Fibroblast of mammary gland (primary cell): ENCODE measurements at regions not wholly inside any gene's neighbourhood (a gene's known extent, or its start where the extent isn't known, plus 50 kb on each side); places are given as distances from the start of the nearest gene placed in this dataset.
A peak's percentile ranks its signal among the peaks of the same experiment; 100 is the strongest.

ENCODE experiments used
- DNase-seq: peaks from one replicate; pipeline ENCODE4 v3.0.0-alpha.2; 2010; ENCODE audit warnings: low read depth
- H3K4me3 ChIP-seq: 2 replicates; pipeline ENCODE4 v1.5.1; 2011; ENCODE audit warnings: low read depth, mild to moderate bottlenecking, low read length, moderate library complexity; ENCODE audit not compliant: control insufficient read depth
- TF ChIP-seq, protein P1 (sequence below): conservative IDR thresholded peaks from 2 replicates; pipeline ENCODE4 v1.5.1; 2011; ENCODE audit warnings: low read depth, low read length, inconsistent platforms; ENCODE audit not compliant: control insufficient read depth, insufficient read depth

DNA sequence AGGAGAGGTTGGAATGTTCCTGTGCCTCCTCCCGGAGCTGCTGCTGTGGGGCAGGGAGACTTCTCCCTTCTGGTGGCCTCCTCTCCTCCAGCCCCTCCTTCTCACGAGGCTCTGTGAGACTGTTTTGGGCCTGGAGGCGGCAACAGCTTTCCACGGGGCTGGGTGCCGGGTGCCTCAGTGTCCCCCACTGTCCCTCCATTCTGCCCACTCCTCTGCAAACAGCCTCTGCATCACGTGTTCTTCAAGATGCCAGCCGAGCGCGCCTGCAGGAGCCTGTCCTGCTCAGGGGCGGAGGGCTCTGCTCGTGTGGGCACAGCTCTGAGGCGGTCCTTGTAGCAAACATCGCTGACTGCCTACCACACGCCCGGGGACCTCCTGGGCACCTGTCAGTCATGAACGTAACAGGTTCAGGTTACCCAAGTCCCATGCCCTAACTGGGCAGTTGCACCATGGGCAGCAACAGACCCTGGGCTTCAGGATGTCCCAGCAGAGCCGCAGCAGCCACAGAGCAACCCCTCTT lies 70.8 kb downstream of the RRM2 start:
- DNase-seq = no peak
- TF ChIP-seq, protein P1, sequence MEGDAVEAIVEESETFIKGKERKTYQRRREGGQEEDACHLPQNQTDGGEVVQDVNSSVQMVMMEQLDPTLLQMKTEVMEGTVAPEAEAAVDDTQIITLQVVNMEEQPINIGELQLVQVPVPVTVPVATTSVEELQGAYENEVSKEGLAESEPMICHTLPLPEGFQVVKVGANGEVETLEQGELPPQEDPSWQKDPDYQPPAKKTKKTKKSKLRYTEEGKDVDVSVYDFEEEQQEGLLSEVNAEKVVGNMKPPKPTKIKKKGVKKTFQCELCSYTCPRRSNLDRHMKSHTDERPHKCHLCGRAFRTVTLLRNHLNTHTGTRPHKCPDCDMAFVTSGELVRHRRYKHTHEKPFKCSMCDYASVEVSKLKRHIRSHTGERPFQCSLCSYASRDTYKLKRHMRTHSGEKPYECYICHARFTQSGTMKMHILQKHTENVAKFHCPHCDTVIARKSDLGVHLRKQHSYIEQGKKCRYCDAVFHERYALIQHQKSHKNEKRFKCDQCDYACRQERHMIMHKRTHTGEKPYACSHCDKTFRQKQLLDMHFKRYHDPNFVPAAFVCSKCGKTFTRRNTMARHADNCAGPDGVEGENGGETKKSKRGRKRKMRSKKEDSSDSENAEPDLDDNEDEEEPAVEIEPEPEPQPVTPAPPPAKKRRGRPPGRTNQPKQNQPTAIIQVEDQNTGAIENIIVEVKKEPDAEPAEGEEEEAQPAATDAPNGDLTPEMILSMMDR = no peak
- H3K4me3 ChIP-seq = no peak overlapping the region

DNA sequence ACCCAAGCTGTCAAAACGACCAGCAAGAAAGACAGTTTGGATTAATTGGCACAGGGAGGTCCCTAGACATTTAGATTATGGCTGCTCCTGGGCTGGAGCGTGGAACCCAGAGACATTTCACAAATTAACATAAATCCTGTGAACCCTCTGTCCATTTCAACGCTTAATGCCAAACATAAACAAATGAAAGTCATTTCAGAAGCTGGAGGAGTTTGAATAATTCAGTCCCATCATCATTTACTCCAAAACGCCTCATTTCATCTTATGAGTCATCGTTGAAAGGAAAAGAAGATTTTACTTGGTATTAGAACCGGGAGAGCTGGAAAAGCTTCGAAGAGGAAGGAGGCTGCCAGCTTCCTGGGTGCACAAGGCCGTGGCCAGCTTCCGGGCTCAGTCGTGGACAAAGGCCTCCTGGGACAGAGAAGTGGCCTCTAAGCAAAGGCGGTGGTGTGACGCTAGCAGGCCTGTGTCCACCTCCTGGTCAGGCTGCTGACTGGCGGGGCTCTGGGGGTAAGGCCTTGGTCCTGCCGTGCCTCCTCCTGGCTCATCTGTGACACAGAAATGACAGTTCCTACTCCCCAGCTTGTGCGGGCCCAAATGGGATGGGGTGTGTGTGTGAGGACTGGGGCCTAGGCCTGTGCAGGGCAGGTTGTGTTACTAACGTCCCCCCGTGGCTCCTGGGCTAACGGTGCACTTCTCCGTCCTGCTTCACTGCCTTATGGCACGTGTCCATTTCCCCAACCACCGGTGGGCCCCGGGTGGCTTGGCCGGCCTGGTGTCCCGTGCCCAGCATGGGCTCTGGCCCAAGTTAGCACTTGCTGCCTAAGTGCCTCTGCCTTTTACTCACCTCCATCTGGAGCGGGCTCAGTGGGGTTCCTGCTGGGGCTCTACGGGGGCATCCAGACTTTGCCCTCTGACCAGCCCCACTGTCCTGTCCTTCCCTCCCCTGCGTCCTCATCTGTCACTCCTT lies 71.6 kb downstream of the RRM2 start:
- TF ChIP-seq, protein P1 = no peak
- DNase-seq = peak; percentile 59
- no peak overlapping the region for H3K4me3 ChIP-seq

DNA sequence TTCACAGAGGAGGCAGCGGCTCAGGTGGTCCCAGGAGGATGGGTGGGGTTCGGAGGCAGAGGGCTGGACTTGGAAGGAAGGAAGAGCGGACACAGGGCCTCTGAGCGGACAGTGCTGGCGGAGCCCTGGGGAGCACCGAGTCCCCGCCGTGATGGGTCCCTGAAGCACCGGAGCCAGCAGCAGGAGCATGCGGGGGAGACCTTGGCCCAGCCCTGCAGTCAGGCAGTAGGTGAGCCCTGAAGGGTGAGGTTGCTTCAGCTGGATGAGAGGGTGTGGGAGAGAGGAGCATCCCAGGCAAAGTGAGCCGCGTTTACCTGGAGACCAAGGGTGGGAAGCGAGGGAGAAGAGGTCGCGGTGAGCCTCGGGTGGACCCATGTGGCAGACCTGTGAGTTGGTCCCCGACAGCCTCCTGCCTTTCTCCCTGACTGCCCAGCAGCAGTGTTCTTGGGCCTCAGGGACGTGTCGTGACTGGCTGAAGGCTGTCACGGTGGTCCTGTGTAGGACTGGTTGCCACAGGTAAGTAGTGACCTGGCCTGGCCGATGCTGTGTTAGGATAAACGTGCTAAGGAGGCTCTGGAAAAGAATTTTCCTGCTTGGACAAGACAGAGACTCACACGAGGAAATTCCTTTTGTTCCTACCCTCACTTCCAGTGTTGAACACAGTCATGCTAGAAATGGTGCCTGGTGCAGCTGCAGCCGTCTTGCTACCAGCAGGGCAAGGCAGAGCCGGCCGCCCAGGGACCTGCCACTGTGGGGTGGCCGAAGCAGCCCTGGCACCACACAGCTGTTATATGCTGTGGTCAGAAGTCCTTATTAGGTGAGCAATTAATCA lies 73.0 kb downstream of the RRM2 start:
- TF ChIP-seq, protein P1 = no peak
- H3K4me3 ChIP-seq = no peak overlapping the region
- no peak for DNase-seq

DNA sequence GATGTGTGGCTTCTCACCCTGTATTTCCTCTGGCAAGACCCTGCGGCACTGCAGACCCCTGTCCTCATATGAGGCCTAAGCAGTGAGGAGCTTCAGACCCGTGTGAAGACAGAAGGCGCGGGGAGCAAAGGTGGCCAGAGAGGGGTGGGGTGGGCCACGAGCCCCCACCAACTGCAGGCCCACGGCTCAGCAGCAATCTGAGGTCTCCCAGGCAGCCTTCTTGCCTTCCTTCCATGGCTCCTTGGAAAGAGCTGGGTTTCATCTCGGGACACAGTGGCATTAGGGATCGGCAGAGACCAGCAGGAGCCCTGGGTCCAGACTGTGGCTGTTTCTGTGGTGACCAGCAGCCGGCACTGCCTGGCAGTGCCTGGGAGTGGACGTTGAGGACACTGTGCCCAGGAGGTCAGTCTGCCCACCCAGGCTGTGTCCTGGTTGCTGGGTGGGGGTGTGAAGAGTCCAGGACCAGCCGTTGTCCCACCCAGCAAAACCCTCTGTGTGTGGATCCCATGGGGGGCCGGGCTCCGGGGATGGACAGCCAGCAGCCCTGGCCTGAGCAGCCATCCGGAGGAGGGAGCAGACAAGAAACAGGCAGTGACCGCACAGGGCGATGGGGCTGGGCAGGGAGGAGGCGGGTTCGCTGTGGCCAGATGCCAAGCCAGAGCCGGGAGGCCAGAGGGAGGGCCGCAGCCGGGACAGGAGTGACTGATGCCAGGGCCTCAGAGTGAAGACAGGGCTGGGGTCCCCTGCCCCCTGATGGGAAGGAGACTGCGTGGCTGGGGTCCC lies 73.8 kb downstream of the RRM2 start:
- H3K4me3 ChIP-seq = no peak overlapping the region
- no peak for DNase-seq

DNA sequence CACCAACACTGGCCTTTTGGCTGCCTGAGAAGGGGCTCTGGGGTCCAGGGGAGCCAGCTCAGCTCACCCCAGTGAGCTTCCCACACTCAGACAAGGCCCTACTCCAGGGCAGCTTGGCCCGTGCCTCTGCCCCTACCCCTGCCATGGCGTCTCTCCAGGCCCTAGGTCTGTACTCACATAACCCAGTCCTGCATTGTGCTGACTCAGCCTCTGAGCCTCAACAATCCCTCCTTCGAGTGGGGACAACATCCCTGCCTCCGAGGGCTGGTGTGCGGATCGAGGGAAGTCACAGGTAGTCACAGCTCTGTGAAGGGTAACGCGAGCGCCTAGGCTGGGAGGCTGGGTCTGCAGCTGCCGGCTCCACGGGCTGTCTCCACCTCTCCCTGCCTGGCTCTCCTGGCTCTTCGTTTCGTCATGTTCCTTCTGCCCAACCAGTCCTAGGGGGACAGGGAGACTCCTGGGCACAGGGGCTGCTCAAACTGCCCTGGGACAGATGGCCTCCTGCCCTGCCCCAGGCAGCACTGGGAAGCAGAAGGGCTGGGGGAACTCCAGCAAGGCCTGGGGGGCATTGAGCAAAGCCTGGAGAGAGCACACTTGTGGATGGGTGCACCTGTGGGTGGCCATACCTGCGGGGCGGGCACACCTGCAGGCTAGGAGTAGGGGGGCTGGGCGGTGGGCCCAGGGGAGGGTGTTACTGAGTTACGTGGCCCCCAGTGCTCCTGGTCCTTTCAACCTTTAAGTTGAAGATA lies 74.6 kb downstream of the RRM2 start:
- no peak for DNase-seq
- TF ChIP-seq, protein P1 = no peak
- no peak overlapping the region for H3K4me3 ChIP-seq

More for the DNA sequence above, 73.8 kb downstream of the RRM2 start:
- TF ChIP-seq, protein P1 = no peak
